HG03520 (cell line): ENCODE measurements at regions not wholly inside any gene's neighbourhood (a gene's known extent, or its start where the extent isn't known, plus 50 kb on each side); places are given as distances from the start of the nearest gene placed in this dataset.
A peak's percentile ranks its signal among the peaks of the same experiment; 100 is the strongest.

Experiments used
- ATAC-seq: cut with Tn5 transposase; IDR thresholded peaks from one replicate; pipeline ENCODE4 v1.9.1; 2021; ENCODE audit warnings: mild to moderate bottlenecking, moderate library complexity; ENCODE audit not compliant: unreplicated experiment

DNA sequence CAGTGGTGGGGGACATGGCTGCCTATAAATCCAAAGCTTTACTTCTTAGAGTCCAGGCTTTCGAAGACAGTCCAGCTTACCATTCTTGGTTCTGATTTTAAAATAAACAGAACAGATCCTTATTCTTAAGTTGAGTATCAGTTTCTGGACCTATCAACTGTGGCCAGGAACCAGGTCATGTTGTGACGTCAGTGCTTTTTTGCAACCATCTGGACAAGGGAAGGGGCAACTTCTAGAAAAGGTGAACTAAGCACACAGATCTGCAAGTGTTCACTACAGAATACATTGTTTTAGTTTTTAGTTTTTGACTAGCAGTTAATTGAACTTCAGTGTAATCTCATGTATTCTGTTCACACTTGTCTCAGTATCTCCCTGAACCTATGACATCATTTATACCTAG is 326.0 kb upstream of the MGAT5 start:
- no peak for ATAC-seq

DNA sequence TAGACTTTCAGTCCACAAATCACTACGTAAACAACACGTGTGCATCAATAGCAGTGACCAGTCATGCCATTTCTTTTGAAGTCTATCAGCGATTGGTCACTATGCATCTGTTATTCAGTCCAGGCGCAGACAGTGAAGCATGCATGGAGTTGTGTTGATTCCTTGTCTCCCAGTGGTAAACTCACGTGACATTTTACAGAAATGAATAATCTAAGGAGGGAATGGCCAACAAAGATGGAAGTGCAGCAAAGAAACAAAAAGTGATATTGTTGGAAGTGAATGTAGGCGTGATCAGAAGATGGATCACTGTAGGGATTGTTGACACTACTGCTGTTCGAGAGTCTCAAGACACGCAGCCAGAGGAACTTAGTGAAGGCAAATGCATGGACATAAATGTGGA is 317.8 kb upstream of the MGAT5 start:
- ATAC-seq = no peak

GRCh38 chr2:133936601-133937000 is 317.3 kb upstream of the MGAT5 start:
- no peak for ATAC-seq

GRCh38 chr2:133937669-133938068 is 316.2 kb upstream of the MGAT5 start:
- no peak for ATAC-seq

DNA sequence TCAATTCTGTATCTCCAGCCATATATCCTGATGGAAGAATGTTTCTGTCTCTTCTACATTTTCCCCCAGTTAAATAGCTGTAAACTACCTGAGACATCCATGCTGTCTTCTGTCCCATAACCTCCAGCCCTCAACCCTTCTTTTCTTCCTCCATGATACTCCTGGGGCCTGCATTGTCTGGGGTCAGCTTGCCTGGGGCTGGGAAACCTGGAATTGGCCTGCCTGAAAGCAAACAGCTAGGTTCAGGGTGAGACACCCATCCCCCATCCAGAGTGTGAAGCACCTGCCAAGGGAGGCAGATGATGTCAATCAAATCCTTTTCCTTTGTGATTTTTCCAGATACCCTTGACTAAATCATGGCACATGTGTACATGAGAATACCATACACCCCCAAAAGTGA is 313.7 kb upstream of the MGAT5 start:
- no peak for ATAC-seq

DNA sequence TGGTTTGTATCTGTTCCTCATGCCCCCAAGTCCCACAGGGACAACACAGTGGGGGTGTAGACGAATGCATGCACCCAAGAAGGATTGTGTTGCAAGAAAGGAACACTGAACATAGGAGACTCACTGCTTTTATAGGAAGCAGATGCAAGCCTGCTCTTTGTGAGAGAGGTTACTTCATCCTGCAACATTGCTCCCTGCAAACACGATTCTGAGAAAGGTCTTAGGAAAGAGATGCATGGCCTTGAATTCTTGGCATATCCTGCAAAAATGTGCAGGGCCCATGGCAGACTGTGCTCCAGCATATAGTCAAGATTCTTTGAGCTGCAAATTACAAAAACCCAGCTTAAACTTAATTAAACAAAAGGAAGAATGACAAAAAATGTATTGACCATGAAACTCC is 312.2 kb upstream of the MGAT5 start:
- ATAC-seq = no peak

GRCh38 chr2:133942398-133942797 is 311.5 kb upstream of the MGAT5 start:
- no peak for ATAC-seq

- ATAC-seq = no peak
These were observed 310.8 kb upstream of the MGAT5 start for GRCh38 chr2:133943108-133943507.

DNA sequence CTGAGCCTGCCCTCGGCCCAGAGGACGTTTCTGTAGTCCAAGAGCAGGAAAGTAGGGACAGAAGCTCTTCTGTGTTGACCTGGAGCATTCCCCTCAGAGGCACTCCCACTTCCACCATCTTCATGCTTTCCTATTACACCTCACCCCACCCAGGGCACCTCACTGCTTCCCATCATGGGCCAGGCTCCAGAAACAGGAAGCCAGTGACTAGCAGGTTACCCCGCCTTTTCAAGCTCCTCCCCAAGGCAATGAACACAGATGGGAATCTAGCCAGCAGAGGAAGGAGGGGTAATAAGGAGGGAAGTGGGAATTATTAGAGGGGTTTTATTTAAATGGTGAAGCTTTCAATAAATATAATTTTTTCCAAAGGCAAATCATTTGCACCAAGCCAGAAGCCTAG is 308.8 kb upstream of the MGAT5 start:
- ATAC-seq = no peak

DNA sequence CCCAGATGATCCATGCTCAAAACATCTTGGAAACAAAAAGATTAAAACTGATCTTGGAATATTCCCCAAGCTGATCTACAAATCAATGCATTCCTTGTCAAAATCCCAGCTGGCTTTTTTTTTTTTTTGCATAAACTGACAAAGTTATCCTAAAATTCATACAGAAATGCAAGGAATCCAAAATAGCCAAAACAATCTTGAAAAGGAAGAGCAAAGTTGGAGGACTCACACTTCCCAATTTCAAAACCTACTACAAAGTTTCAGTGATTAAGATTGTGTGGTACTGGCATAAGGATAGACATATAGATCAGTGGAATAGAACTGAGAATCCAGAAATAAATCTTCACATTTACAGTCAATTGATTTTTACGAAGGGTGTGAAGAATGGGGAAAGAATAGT is 306.8 kb upstream of the MGAT5 start:
- no peak for ATAC-seq

DNA sequence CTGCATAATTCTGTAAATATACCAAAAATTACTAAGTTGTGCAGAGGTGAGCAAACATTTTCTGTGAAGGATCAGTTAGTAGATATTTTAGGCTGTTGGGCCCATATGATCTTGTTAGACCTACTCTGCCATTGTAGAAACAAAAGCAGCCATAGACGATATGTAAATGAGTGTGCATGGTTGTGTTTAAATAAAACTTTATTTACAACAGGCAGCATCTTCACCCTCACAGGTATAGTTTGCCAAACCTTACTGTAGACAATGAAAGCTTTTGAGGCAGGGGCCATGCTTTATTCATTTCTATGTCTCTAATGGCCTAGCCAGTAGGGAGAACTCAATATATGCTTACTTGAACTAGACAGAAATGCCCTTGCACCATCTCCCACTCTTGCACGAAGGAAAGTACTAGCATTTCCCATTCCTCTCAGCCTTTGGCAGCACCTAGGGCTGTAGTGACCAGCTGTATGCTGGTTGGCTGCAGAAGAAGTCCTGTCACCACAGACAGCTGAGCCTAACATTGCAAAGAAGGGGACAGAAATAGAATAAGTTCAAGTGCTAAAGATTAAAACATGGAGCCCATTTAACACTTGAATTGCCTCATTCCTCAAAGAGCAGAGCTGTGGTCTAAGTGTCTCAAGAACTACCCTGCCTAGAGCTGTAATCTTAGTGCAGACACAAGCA is 305.1 kb upstream of the MGAT5 start:
- no peak for ATAC-seq

- ATAC-seq = no peak
These were observed 304.3 kb upstream of the MGAT5 start for GRCh38 chr2:133949595-133949994.

DNA sequence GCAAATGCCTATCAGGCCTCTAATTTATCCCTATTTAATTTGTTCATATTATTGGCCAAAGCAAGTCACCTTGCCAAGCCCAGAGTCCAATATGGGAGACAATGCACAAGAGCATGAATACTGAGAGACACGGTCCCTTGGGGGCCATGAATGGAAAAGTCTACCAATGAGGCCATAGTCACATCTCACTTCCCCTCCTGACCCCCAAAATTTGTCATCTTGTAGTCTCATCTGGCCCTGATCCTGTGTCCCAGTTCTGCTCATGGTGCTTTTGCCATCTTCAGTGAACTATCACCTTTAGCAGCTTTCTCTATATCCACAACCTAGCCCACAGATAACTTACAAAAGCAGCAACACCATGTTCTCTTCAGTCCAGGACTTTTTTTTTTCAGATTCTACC is 302.7 kb upstream of the MGAT5 start:
- no peak for ATAC-seq

GRCh38 chr2:133952420-133952819 is 301.5 kb upstream of the MGAT5 start:
- no peak for ATAC-seq

- ATAC-seq = no peak
These were observed 301.0 kb upstream of the MGAT5 start for GRCh38 chr2:133952896-133953295.

GRCh38 chr2:133953524-133953923 is 300.3 kb upstream of the MGAT5 start:
- peak; percentile 38 for ATAC-seq

DNA sequence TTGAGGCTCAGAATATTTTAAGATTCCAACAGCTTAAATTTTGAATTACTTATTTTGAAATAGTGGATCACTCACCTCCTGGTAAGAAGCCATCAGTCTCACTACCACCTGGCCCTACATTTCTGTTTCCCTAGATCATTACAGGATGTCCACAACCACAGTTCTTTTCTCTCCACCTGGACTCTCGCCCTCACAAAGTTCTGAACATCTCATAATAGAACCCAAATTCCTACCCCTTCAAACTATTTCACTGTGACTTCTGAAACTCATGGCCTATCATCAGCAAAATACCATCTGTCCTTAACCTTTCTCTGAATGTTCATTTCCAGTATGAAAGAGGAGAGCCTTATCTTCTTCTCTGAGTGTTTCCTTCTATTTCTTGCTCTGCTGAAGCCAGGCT is 299.2 kb upstream of the MGAT5 start:
- no peak for ATAC-seq

- no peak for ATAC-seq
These were observed 298.7 kb upstream of the MGAT5 start for GRCh38 chr2:133955169-133955568.

DNA sequence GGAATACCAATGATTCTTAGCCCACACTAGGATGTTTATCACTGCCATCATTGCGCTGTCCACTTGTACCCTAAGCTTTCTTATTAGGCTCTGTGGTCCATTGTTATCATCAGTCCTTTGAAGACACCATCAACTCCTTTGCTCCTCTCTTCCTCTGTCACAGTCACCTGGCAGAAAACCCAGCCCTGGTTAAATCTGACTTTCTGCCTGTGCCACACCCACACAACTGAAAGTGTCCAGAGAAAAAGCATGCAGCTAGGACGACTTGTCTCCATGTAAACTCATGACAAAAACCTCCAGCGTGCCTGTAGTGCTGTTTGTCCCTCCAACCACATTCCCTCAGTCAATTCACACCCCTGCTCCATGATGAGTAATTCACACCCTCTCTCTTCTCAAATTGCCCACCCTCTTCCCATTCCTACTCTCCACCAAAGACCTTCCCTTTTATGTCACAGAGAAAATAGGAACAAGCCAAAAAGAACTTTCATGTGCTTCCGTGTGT is 297.4 kb upstream of the MGAT5 start:
- no peak for ATAC-seq

- no peak for ATAC-seq
These were observed 296.0 kb upstream of the MGAT5 start for GRCh38 chr2:133957724-133958480.

DNA sequence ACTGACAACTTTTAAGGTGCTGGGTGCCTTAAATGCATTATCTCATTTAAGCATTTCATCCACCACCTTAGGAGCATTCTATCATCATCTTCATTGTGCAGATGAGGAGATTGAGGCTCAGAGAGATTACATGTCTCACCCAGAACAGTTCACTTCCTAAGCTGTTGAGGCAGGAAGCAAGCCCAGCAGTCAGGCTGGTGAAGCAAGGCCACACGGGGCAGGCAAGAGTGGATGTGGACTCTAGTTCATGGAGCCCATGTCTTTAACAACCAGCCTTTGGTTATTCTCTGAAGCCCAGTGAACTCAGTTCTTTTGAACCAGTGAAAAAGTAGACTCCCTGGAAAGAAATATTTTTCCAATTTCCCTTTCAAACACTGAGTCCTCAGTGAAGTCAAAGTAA is 294.8 kb upstream of the MGAT5 start:
- ATAC-seq = no peak

GRCh38 chr2:133966720-133967304 is 287.1 kb upstream of the MGAT5 start:
- no peak for ATAC-seq
